SJCRH30 (cell line): ENCODE measurements at regions not wholly inside any gene's neighbourhood (a gene's known extent, or its start where the extent isn't known, plus 50 kb on each side); places are given as distances from the start of the nearest gene placed in this dataset.
"Not testable (repeated sequence)": the region's sequence is repeated elsewhere in the genome, so short reads cannot be mapped to it uniquely, and the experiment has no call there.

Source experiments
- DNase-seq, 2 experiments: peaks; one replicate each; pipeline ENCODE4 v3.0.0-alpha.2; 2015 to 2020
- H3K27ac ChIP-seq: fragments of 250-450 bp; sonication (Bioruptor Pico); 2 replicates; pipeline ENCODE4 v1.5.1; 2020; ENCODE audit warnings: mild to moderate bottlenecking, moderate library complexity
- H3K27me3 ChIP-seq: fragments of 250-450 bp; sonication (Bioruptor Pico); 2 replicates; pipeline ENCODE4 v1.5.1; 2020; ENCODE audit warnings: mild to moderate bottlenecking, moderate library complexity
- H3K36me3 ChIP-seq: fragments of 250-450 bp; sonication (Bioruptor Pico); 2 replicates; pipeline ENCODE4 v1.5.1; 2020; ENCODE audit warnings: mild to moderate bottlenecking, moderate library complexity
- H3K4me1 ChIP-seq: fragments of 250-450 bp; sonication (Bioruptor Pico); 2 replicates; pipeline ENCODE4 v1.5.1; 2020; ENCODE audit warnings: mild to moderate bottlenecking, moderate library complexity
- H3K4me3 ChIP-seq: fragments of 250-450 bp; sonication (Bioruptor Pico); 2 replicates; pipeline ENCODE4 v1.5.1; 2020; ENCODE audit warnings: mild to moderate bottlenecking, moderate library complexity
- H3K9me3 ChIP-seq: fragments of 250-450 bp; sonication (Bioruptor Pico); replicated peaks from 2 replicates; pipeline ENCODE4 v1.5.1; 2020; ENCODE audit warnings: mild to moderate bottlenecking, moderate library complexity

- H3K4me3 ChIP-seq = no peak overlapping the region
- H3K27ac ChIP-seq = no peak overlapping the region
- peaks cover 7% of the 10 kb centered on the region; the same call in 1 of the 2 replicates for H3K9me3 ChIP-seq
- no peak for DNase-seq
- peaks cover 7% of the 10 kb centered on the region; the same call in 1 of the 2 replicates for H3K4me1 ChIP-seq
- H3K36me3 ChIP-seq = no peaks in the 10 kb centered on the region
- no peaks in the 10 kb centered on the region for H3K27me3 ChIP-seq
Observed at GRCh38 chr10:113476673-113477072, 76.2 kb upstream of the HABP2 start.

GRCh38 chr10:113477451-113477850 lies 75.4 kb upstream of the HABP2 start:
- Histone ChIP-seq H3K4me1 (peaks cover 7% of the 10 kb centered on the region; the same call in 1 of the 2 replicates), H3K36me3 (no peaks in the 10 kb centered on the region), H3K9me3 (peaks cover 7% of the 10 kb centered on the region; the same call in 1 of the 2 replicates), H3K27ac (no peak overlapping the region), H3K27me3 (no peaks in the 10 kb centered on the region), H3K4me3 (no peak overlapping the region)
- DNase-seq = no peak

GRCh38 chr10:113479346-113480080 lies 73.3 kb upstream of the HABP2 start:
- DNase-seq = no peak
- no peaks in the 10 kb centered on the region for H3K4me1 ChIP-seq
- no peak overlapping the region for H3K4me3 ChIP-seq
- no peaks in the 10 kb centered on the region for H3K36me3 ChIP-seq
- peaks cover 7% of the 10 kb centered on the region; the same call in 1 of the 2 replicates for H3K9me3 ChIP-seq
- no peaks in the 10 kb centered on the region for H3K27me3 ChIP-seq
- H3K27ac ChIP-seq = no peak overlapping the region

- peaks cover 7% of the 10 kb centered on the region; the same call in 1 of the 2 replicates for H3K9me3 ChIP-seq
- no peak overlapping the region for H3K27ac ChIP-seq
- H3K4me3 ChIP-seq = no peak overlapping the region
- H3K36me3 ChIP-seq = no peaks in the 10 kb centered on the region
- no peak for DNase-seq
- no peaks in the 10 kb centered on the region for H3K27me3 ChIP-seq
- H3K4me1 ChIP-seq = no peaks in the 10 kb centered on the region
Observed at GRCh38 chr10:113480081-113480360, 72.8 kb upstream of the HABP2 start.

GRCh38 chr10:113480851-113481502 lies 71.9 kb upstream of the HABP2 start:
- no peaks in the 10 kb centered on the region for H3K27me3 ChIP-seq
- H3K36me3 ChIP-seq = no peaks in the 10 kb centered on the region
- peaks cover 7% of the 10 kb centered on the region; the same call in 1 of the 2 replicates for H3K9me3 ChIP-seq
- H3K4me3 ChIP-seq = no peak overlapping the region
- DNase-seq = no peak
- H3K27ac ChIP-seq = no peak overlapping the region
- H3K4me1 ChIP-seq = no peaks in the 10 kb centered on the region

GRCh38 chr10:113484487-113484886 lies 68.4 kb upstream of the HABP2 start:
- no peaks in the 10 kb centered on the region for H3K36me3 ChIP-seq
- no peak for DNase-seq
- no peaks in the 10 kb centered on the region for H3K27me3 ChIP-seq
- H3K9me3 ChIP-seq = peaks cover 7% of the 10 kb centered on the region; the same call in 1 of the 2 replicates
- H3K27ac ChIP-seq = no peak overlapping the region
- no peak overlapping the region for H3K4me3 ChIP-seq
- no peaks in the 10 kb centered on the region for H3K4me1 ChIP-seq

GRCh38 chr10:113485736-113486135 lies 67.1 kb upstream of the HABP2 start:
- H3K27ac ChIP-seq = no peak overlapping the region
- no peak for DNase-seq
- H3K4me3 ChIP-seq = no peak overlapping the region
- no peaks in the 10 kb centered on the region for H3K36me3 ChIP-seq
- no peaks in the 10 kb centered on the region for H3K4me1 ChIP-seq
- no peaks in the 10 kb centered on the region for H3K27me3 ChIP-seq
- no peaks in the 10 kb centered on the region for H3K9me3 ChIP-seq

- Histone ChIP-seq H3K4me3 (no peak overlapping the region), H3K36me3 (no peaks in the 10 kb centered on the region), H3K27ac (no peak overlapping the region), H3K4me1 (no peaks in the 10 kb centered on the region), H3K9me3 (no peaks in the 10 kb centered on the region), H3K27me3 (no peaks in the 10 kb centered on the region)
- DNase-seq = no peak
Observed at GRCh38 chr10:113486531-113486930, 66.3 kb upstream of the HABP2 start.

- Histone ChIP-seq H3K4me3 (no peak overlapping the region), H3K27me3 (0 out of 2 replicates have a peak, but pooled peaks cover 2% of the 10 kb centered on the region), H3K9me3 (no peaks in the 10 kb centered on the region), H3K4me1 (no peaks in the 10 kb centered on the region), H3K36me3 (no peaks in the 10 kb centered on the region), H3K27ac (no peak overlapping the region)
- DNase-seq = no peak
Observed at GRCh38 chr10:113487154-113487553, 65.7 kb upstream of the HABP2 start.

GRCh38 chr10:113488186-113488585 lies 64.7 kb upstream of the HABP2 start:
- H3K4me3 ChIP-seq = no peak overlapping the region
- H3K27ac ChIP-seq = no peak overlapping the region
- no peaks in the 10 kb centered on the region for H3K36me3 ChIP-seq
- no peaks in the 10 kb centered on the region for H3K4me1 ChIP-seq
- DNase-seq = no peak
- 0 out of 2 replicates have a peak, but pooled peaks cover 6% of the 10 kb centered on the region for H3K27me3 ChIP-seq
- H3K9me3 ChIP-seq = no peaks in the 10 kb centered on the region

- H3K27ac ChIP-seq, DNase-seq, H3K4me3 ChIP-seq, H3K27me3 ChIP-seq, H3K9me3 ChIP-seq, H3K36me3 ChIP-seq, H3K4me1 ChIP-seq: not testable (repeated sequence)
Observed at GRCh38 chr10:113489522-113489921, 63.3 kb upstream of the HABP2 start.

- H3K9me3 ChIP-seq = no peaks in the 10 kb centered on the region
- 0 out of 2 replicates have a peak, but pooled peaks cover 6% of the 10 kb centered on the region for H3K27me3 ChIP-seq
- no peak overlapping the region for H3K4me3 ChIP-seq
- H3K4me1 ChIP-seq = no peaks in the 10 kb centered on the region
- DNase-seq = no peak
- H3K36me3 ChIP-seq = no peaks in the 10 kb centered on the region
- H3K27ac ChIP-seq = no peak overlapping the region
Observed at GRCh38 chr10:113491967-113492565, 60.8 kb upstream of the HABP2 start.

- DNase-seq = no peak
- H3K27me3 ChIP-seq = 0 out of 2 replicates have a peak, but pooled peaks cover 6% of the 10 kb centered on the region
- H3K4me1 ChIP-seq = no peaks in the 10 kb centered on the region
- H3K36me3 ChIP-seq = no peaks in the 10 kb centered on the region
- no peaks in the 10 kb centered on the region for H3K9me3 ChIP-seq
- no peak overlapping the region for H3K27ac ChIP-seq
- no peak overlapping the region for H3K4me3 ChIP-seq
Observed at GRCh38 chr10:113493195-113493594, 59.7 kb upstream of the HABP2 start.

GRCh38 chr10:113493882-113494301 lies 59.0 kb upstream of the HABP2 start:
- no peaks in the 10 kb centered on the region for H3K4me1 ChIP-seq
- no peak for DNase-seq

GRCh38 chr10:113494761-113495160 lies 58.1 kb upstream of the HABP2 start:
- Histone ChIP-seq H3K27me3 (0 out of 2 replicates have a peak, but pooled peaks cover 6% of the 10 kb centered on the region), H3K4me1 (no peaks in the 10 kb centered on the region), H3K9me3 (no peaks in the 10 kb centered on the region), H3K36me3 (no peaks in the 10 kb centered on the region), H3K27ac (no peak overlapping the region), H3K4me3 (no peak overlapping the region)
- no peak for DNase-seq

More at GRCh38 chr10:113493882-113494301, 59.0 kb upstream of the HABP2 start:
- no peak overlapping the region for H3K27ac ChIP-seq
- H3K4me3 ChIP-seq = no peak overlapping the region
- no peaks in the 10 kb centered on the region for H3K9me3 ChIP-seq
- H3K36me3 ChIP-seq = no peaks in the 10 kb centered on the region
- 0 out of 2 replicates have a peak, but pooled peaks cover 6% of the 10 kb centered on the region for H3K27me3 ChIP-seq
